Choroid plexus epithelial cell (primary cell): ENCODE measurements at regions not wholly inside any gene's neighbourhood (a gene's known extent, or its start where the extent isn't known, plus 50 kb on each side); places are given as distances from the start of the nearest gene placed in this dataset.
"Not testable (repeated sequence)": the region's sequence is repeated elsewhere in the genome, so short reads cannot be mapped to it uniquely, and the experiment has no call there.

Experiments used
- DNase-seq: peaks from one replicate; pipeline ENCODE4 v3.0.0-alpha.2; 2010; ENCODE audit warnings: low read depth
- H3K4me3 ChIP-seq: 2 replicates; pipeline ENCODE4 v1.5.1; 2011; ENCODE audit warnings: low read depth, mild to moderate bottlenecking, control low read depth, low read length, moderate library complexity
- CTCF ChIP-seq: conservative IDR thresholded peaks from 2 replicates; pipeline ENCODE4 v1.5.1; 2011; ENCODE audit warnings: low read depth, mild to moderate bottlenecking, control low read depth, inconsistent platforms, low read length, moderate library complexity

DNA sequence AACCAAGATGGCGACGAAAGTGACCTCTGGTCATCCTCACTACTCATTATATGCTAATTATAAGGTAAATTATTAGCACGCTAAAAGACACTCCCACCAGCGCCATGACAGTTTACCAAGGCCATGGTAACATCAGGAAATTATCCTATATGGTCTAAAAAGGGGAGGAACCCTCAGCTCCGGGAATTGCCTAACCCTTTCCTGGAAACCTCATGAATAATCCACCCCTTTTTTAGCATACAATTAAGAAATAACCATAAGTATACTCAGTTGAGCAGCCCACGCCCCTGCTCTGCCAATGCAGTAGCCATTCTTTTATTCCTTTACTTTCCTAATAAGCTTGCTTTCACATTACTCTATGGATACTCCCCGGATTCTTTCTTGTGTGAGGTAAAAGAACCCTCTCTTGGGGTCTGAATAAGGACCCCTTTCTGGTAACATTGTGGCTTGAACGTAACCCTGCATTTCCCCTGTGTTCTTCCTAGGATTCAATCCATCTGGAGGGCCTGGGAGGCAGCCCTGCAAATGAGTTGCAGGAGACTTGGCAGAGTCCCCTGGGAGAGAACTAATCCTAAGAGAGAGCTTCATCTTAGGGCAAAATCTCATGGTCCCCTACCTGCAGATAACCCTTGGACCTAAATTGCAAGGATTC is 225.6 kb upstream of the JARID2 start:
- no peak overlapping the region for H3K4me3 ChIP-seq
- TF ChIP-seq CTCF = no peak
- DNase-seq = no peak

DNA sequence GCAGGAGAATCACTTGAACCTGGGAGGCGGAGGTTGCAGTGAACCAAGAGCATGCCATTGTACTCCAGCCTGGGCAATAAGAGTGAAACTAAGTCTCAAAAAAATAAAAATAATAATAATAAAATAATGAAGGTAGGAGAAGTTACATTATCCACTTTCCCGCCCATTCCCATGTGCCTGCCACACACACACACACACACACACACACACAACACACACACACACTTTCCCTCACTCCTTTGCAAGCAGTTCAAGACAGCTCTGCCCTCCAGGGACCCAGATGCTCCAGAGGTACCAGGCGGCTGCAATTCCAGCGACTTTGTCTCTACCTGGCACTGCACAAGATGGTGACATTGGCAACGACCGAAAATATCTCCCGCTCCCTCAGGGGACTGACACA is 224.8 kb upstream of the JARID2 start:
- TF ChIP-seq CTCF = no peak
- no peak for DNase-seq
- H3K4me3 ChIP-seq = no peak overlapping the region

GRCh38 chr6:15023018-15023417 is 222.9 kb upstream of the JARID2 start:
- not testable (repeated sequence) for H3K4me3 ChIP-seq, DNase-seq

GRCh38 chr6:15023448-15023847 is 222.4 kb upstream of the JARID2 start:
- no peak for TF ChIP-seq CTCF
- no peak for DNase-seq
- H3K4me3 ChIP-seq = no peak overlapping the region

DNA sequence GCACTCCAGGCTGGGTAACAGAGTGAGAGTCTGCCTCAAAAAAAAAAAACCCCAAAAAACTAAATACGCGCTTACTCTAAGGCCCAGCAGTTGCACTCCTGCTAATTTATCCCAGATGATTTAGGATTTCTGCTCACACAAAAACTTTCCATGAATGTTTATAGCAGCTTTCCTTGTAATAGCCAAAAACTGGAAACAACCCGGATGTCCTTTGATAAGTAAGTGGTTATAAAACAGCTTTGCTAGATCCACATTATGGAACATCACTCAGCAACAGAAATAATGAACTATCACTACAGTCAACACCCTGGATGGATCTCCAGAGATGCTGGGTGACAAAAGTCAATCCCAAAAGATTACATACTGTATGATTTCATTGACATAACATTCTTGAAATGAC is 220.4 kb upstream of the JARID2 start:
- no peak overlapping the region for H3K4me3 ChIP-seq
- no peak for TF ChIP-seq CTCF
- DNase-seq = no peak

DNA sequence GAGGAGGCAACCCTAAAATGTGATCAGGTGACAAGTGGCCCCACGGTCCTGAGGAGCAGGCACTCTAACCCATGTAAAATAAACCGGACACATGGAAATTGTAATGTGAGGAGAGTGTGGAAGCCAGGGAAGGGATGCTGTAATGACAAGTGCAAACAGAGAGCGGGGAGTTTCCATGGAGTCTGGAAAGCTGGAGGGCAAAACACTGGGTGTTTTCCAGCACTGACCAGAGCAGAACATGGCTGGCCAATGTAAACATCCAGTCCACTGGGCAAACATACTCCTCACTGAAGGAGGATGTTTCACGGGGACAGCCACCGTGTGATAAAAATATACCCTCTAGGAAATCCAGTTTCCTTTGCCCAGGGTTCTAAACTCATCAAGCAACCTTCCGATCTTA is 219.0 kb upstream of the JARID2 start:
- TF ChIP-seq CTCF = no peak
- peak; percentile 59 for DNase-seq
- H3K4me3 ChIP-seq = no peak overlapping the region

- DNase-seq = no peak
- no peak for TF ChIP-seq CTCF
- H3K4me3 ChIP-seq = no peak overlapping the region
Observed at GRCh38 chr6:15027472-15027871, 218.4 kb upstream of the JARID2 start.
